ENCODE measurements at regions not wholly inside any gene's neighbourhood (a gene's known extent, or its start where the extent isn't known, plus 50 kb on each side); places are given as distances from the start of the nearest gene placed in this dataset.

GRCh38 chr5:38143384-38143783, 115.0 kb upstream of the EGFLAM start:
- CTCF ChIA-PET = interaction anchor here (0.7 kb wide), 1 partner anchor 232 kb away, joined by 3 read pairs; no protein-coding TSS in a partner anchor
- POLR2A ChIA-PET = no interaction called here
- Histone ChIP-seq H3K27me3 (ENCODE audit: control insufficient read depth in 1 of 2, insufficient read depth in 2 of 2, low read length in 2 of 2) (no peaks in the 10 kb centered on the region), H3K4me1 (ENCODE audit: insufficient read depth, low read length) (no peaks in the 10 kb centered on the region), H3K4me3 (ENCODE audit: low read length) (no peak overlapping the region), H3K9me3 (ENCODE audit: control insufficient read depth in 1 of 2, insufficient read depth in 1 of 2, low read length in 2 of 2) (peaks cover 0 to 3% of the 10 kb centered on the region in 2 experiments), H3K36me3 (ENCODE audit: insufficient read depth, low read length) (no peaks in the 10 kb centered on the region), H3K27ac (ENCODE audit: low read depth in 1 of 2, low read length in 2 of 2) (no peak overlapping the region)
- TF ChIP-seq CTCF (IDR thresholded peaks at IDR 0.05) = no peak
- no peaks in the 10 kb centered on the region for H3K27me3 Mint-ChIP-seq
- ATAC-seq (ENCODE audit: poor library complexity) (no peak), DNase-seq (no peak)
- H3K4me1 Mint-ChIP-seq (ENCODE audit: low read depth) = no peaks in the 10 kb centered on the region
- H3K27ac Mint-ChIP-seq = no peak overlapping the region
- H3K9me3 Mint-ChIP-seq = no peaks in the 10 kb centered on the region
- no peaks in the 10 kb centered on the region for H3K36me3 Mint-ChIP-seq (ENCODE audit: low read depth)
- H3K4me3 Mint-ChIP-seq = no peak overlapping the region
- intact Hi-C loops (cut with DNase I, micrococcal nuclease) = no loop called here

GRCh38 chr5:38141665-38142064, 116.7 kb upstream of the EGFLAM start:
- Mint-ChIP-seq H3K9me3 (no peaks in the 10 kb centered on the region), H3K27ac (no peak overlapping the region), H3K27me3 (peaks cover 4% of the 10 kb centered on the region), H3K4me3 (no peak overlapping the region), H3K4me1 (ENCODE audit: low read depth) (no peaks in the 10 kb centered on the region), H3K36me3 (ENCODE audit: low read depth) (no peaks in the 10 kb centered on the region)
- POLR2A ChIA-PET = no interaction called here
- H3K4me1 ChIP-seq (ENCODE audit: insufficient read depth, low read length) = no peaks in the 10 kb centered on the region
- no peak overlapping the region for H3K4me3 ChIP-seq (ENCODE audit: low read length)
- CTCF ChIA-PET = no interaction called here
- DNase-seq = no peak
- H3K27ac ChIP-seq (ENCODE audit: low read depth in 1 of 2, low read length in 2 of 2) = no peak overlapping the region
- ATAC-seq (ENCODE audit: poor library complexity) = no peak
- intact Hi-C loops (cut with DNase I, micrococcal nuclease) = no loop called here
- no peaks in the 10 kb centered on the region for H3K36me3 ChIP-seq (ENCODE audit: insufficient read depth, low read length)
- TF ChIP-seq CTCF (IDR thresholded peaks at IDR 0.05) = no peak
- no peaks in the 10 kb centered on the region for H3K27me3 ChIP-seq (ENCODE audit: control insufficient read depth in 1 of 2, insufficient read depth in 2 of 2, low read length in 2 of 2)
- H3K9me3 ChIP-seq (ENCODE audit: control insufficient read depth in 1 of 2, insufficient read depth in 1 of 2, low read length in 2 of 2) = peaks cover 0 to 3% of the 10 kb centered on the region in 2 experiments

- no peaks in the 10 kb centered on the region for H3K36me3 Mint-ChIP-seq (ENCODE audit: low read depth)
- peaks cover 4% of the 10 kb centered on the region for H3K27me3 Mint-ChIP-seq
- no peak overlapping the region for H3K4me3 Mint-ChIP-seq
- H3K27me3 ChIP-seq (ENCODE audit: control insufficient read depth in 1 of 2, insufficient read depth in 2 of 2, low read length in 2 of 2) = no peaks in the 10 kb centered on the region
- intact Hi-C loops (cut with DNase I, micrococcal nuclease) = no loop called here
- H3K4me3 ChIP-seq (ENCODE audit: low read length) = no peak overlapping the region
- no peak overlapping the region for H3K27ac ChIP-seq (ENCODE audit: low read depth in 1 of 2, low read length in 2 of 2)
- no peaks in the 10 kb centered on the region for H3K9me3 ChIP-seq (ENCODE audit: control insufficient read depth in 1 of 2, insufficient read depth in 1 of 2, low read length in 2 of 2)
- ATAC-seq (ENCODE audit: poor library complexity) (no peak), DNase-seq (no peak)
- no peaks in the 10 kb centered on the region for H3K9me3 Mint-ChIP-seq
- no peak overlapping the region for H3K27ac Mint-ChIP-seq
- CTCF ChIA-PET = no interaction called here
- H3K4me1 ChIP-seq (ENCODE audit: insufficient read depth, low read length) = no peaks in the 10 kb centered on the region
- no peak for TF ChIP-seq CTCF (IDR thresholded peaks at IDR 0.05)
- no peaks in the 10 kb centered on the region for H3K36me3 ChIP-seq (ENCODE audit: insufficient read depth, low read length)
- POLR2A ChIA-PET = no interaction called here
- H3K4me1 Mint-ChIP-seq (ENCODE audit: low read depth) = no peaks in the 10 kb centered on the region
These were observed 119.8 kb upstream of the EGFLAM start for GRCh38 chr5:38138574-38138973.

Data from CD4-positive, alpha-beta T cell (primary cell).